Activated naive CD4-positive, alpha-beta T cell treated with anti-CD3 and anti-CD28 coated beads, Interleukin-2, amount 50 U/mL, for 24 hours (primary cell): ENCODE measurements at regions not wholly inside any gene's neighbourhood (a gene's known extent, or its start where the extent isn't known, plus 50 kb on each side); places are given as distances from the start of the nearest gene placed in this dataset.

ENCODE experiments used
- H3K27ac Mint-ChIP-seq: one replicate; pipeline ENCODE4 v1.8.0; 2021; ENCODE audit warnings: mild to moderate bottlenecking, mixed read lengths
- H3K27me3 Mint-ChIP-seq: one replicate; pipeline ENCODE4 v1.8.0; 2021; ENCODE audit warnings: mixed read lengths
- H3K36me3 Mint-ChIP-seq: one replicate; pipeline ENCODE4 v1.8.0; 2021; ENCODE audit warnings: mixed read lengths
- H3K4me1 Mint-ChIP-seq: one replicate; pipeline ENCODE4 v1.8.0; 2021; ENCODE audit warnings: mixed read lengths
- H3K4me3 Mint-ChIP-seq: one replicate; pipeline ENCODE4 v1.8.0; 2021; ENCODE audit warnings: mild to moderate bottlenecking, mixed read lengths
- H3K9me3 Mint-ChIP-seq: one replicate; pipeline ENCODE4 v1.8.0; 2021; ENCODE audit warnings: mixed read lengths

- no peaks in the 10 kb centered on the region for H3K36me3 Mint-ChIP-seq
- H3K27me3 Mint-ChIP-seq, result peaks cover 9% of the 10 kb centered on the region
- H3K9me3 Mint-ChIP-seq, result no peaks in the 10 kb centered on the region
- no peak overlapping the region for H3K4me3 Mint-ChIP-seq
- H3K4me1 Mint-ChIP-seq, result no peaks in the 10 kb centered on the region
- no peak overlapping the region for H3K27ac Mint-ChIP-seq
Measured at GRCh38 chr13:100746953-100747683, 72.5 kb upstream of the TMTC4 start.

GRCh38 chr13:100738176-100738855 is 63.7 kb upstream of the TMTC4 start:
- Mint-ChIP-seq H3K36me3 (no peaks in the 10 kb centered on the region), H3K4me1 (no peaks in the 10 kb centered on the region), H3K4me3 (no peak overlapping the region), H3K27ac (no peak overlapping the region), H3K9me3 (peaks cover 5% of the 10 kb centered on the region), H3K27me3 (peaks cover 8% of the 10 kb centered on the region)

- H3K4me1 Mint-ChIP-seq, result no peaks in the 10 kb centered on the region
- peaks cover 10% of the 10 kb centered on the region for H3K27me3 Mint-ChIP-seq
- peaks cover 5% of the 10 kb centered on the region for H3K9me3 Mint-ChIP-seq
- no peak overlapping the region for H3K4me3 Mint-ChIP-seq
- H3K36me3 Mint-ChIP-seq, result no peaks in the 10 kb centered on the region
- H3K27ac Mint-ChIP-seq, result no peak overlapping the region
Measured at GRCh38 chr13:100735494-100735893, 60.9 kb upstream of the TMTC4 start.

GRCh38 chr13:100734194-100734720 is 59.7 kb upstream of the TMTC4 start:
- H3K9me3 Mint-ChIP-seq, result peaks cover 5% of the 10 kb centered on the region
- no peaks in the 10 kb centered on the region for H3K36me3 Mint-ChIP-seq
- H3K27ac Mint-ChIP-seq, result no peak overlapping the region
- H3K4me1 Mint-ChIP-seq, result no peaks in the 10 kb centered on the region
- no peak overlapping the region for H3K4me3 Mint-ChIP-seq
- peaks cover 10% of the 10 kb centered on the region for H3K27me3 Mint-ChIP-seq

- Mint-ChIP-seq H3K9me3 (no peaks in the 10 kb centered on the region), H3K4me3 (no peak overlapping the region), H3K36me3 (no peaks in the 10 kb centered on the region), H3K27me3 (peaks cover 12% of the 10 kb centered on the region), H3K4me1 (no peaks in the 10 kb centered on the region), H3K27ac (no peak overlapping the region)
Measured at GRCh38 chr13:100733261-100733660, 58.7 kb upstream of the TMTC4 start.

GRCh38 chr13:100728201-100728600 is 53.6 kb upstream of the TMTC4 start:
- no peak overlapping the region for H3K4me3 Mint-ChIP-seq
- H3K27ac Mint-ChIP-seq, result no peak overlapping the region
- H3K4me1 Mint-ChIP-seq, result no peaks in the 10 kb centered on the region
- H3K9me3 Mint-ChIP-seq, result no peaks in the 10 kb centered on the region
- H3K27me3 Mint-ChIP-seq, result peaks cover 9% of the 10 kb centered on the region
- no peaks in the 10 kb centered on the region for H3K36me3 Mint-ChIP-seq

- Mint-ChIP-seq H3K36me3 (no peaks in the 10 kb centered on the region), H3K27me3 (peaks cover 6% of the 10 kb centered on the region)
Measured at GRCh38 chr13:100725472-100725871, 50.9 kb upstream of the TMTC4 start.

GRCh38 chr13:100724568-100724967 is 50.0 kb upstream of the TMTC4 start:
- Mint-ChIP-seq H3K4me3 (no peak overlapping the region), H3K4me1 (peaks cover 4% of the 10 kb centered on the region), H3K27ac (no peak overlapping the region), H3K27me3 (peaks cover 6% of the 10 kb centered on the region), H3K36me3 (no peaks in the 10 kb centered on the region), H3K9me3 (no peaks in the 10 kb centered on the region)

More at GRCh38 chr13:100725472-100725871, 50.9 kb upstream of the TMTC4 start:
- no peak overlapping the region for H3K27ac Mint-ChIP-seq
- peaks cover 4% of the 10 kb centered on the region for H3K4me1 Mint-ChIP-seq
- no peaks in the 10 kb centered on the region for H3K9me3 Mint-ChIP-seq
- H3K4me3 Mint-ChIP-seq, result no peak overlapping the region
